Chondrocyte (in vitro differentiated cells): ENCODE measurements at regions not wholly inside any gene's neighbourhood (a gene's known extent, or its start where the extent isn't known, plus 50 kb on each side); places are given as distances from the start of the nearest gene placed in this dataset.

Experiments used
- DNase-seq: peaks from one replicate; pipeline ENCODE4 v3.0.0; 2021; ENCODE audit warnings: mixed read lengths, low spot score
- H3K27ac Mint-ChIP-seq: one replicate; pipeline ENCODE4 v1.8.0; 2021; ENCODE audit warnings: mild to moderate bottlenecking, moderate library complexity, mixed read lengths; ENCODE audit not compliant: unreplicated experiment
- H3K27me3 Mint-ChIP-seq: 2 replicates; pipeline ENCODE4 v1.8.0; 2021; ENCODE audit warnings: low read depth, mixed read lengths
- H3K36me3 Mint-ChIP-seq: 2 replicates; pipeline ENCODE4 v1.8.0; 2021; ENCODE audit warnings: low read depth, mixed read lengths
- H3K4me1 Mint-ChIP-seq: 2 replicates; pipeline ENCODE4 v1.8.0; 2021; ENCODE audit warnings: low read depth, mild to moderate bottlenecking, mixed read lengths
- H3K4me3 Mint-ChIP-seq: one replicate; pipeline ENCODE4 v1.8.0; 2021; ENCODE audit warnings: mild to moderate bottlenecking, moderate library complexity, mixed read lengths; ENCODE audit not compliant: unreplicated experiment
- H3K9me3 Mint-ChIP-seq: 2 replicates; pipeline ENCODE4 v1.8.0; 2021; ENCODE audit warnings: low read depth, mixed read lengths
- TF ChIP-seq, protein P1 (sequence below): fragments of 200-600 bp; sonication (generic); IDR thresholded peaks from 2 replicates; pipeline ENCODE4 v1.5.0; 2021; ENCODE audit warnings: antibody characterized with exemption, mild to moderate bottlenecking, moderate library complexity

DNA sequence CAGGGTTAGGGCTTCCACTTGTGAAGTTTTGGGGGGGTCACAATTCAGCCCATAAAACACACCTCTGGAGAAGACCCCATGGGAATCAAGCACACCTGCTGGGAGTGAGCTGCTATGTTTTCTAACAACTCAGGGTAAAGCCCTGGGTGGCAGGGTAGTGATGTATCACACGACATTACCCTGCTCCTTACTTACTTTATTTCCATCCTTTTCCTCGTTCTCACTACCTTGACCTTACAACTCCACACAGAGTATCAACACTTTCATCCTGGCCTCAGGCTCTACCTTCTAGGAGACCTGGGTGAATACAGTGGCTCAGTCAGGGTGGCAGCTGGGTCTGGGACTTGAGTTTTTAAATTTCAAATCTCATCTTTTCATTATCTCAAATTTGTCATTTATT lies 290.3 kb downstream of the CYRIA start:
- H3K4me3 Mint-ChIP-seq, result no peak overlapping the region
- peaks cover 8% of the 10 kb centered on the region for H3K9me3 Mint-ChIP-seq
- peaks cover 2% of the 10 kb centered on the region for H3K27me3 Mint-ChIP-seq
- no peak overlapping the region for H3K27ac Mint-ChIP-seq
- no peaks in the 10 kb centered on the region for H3K36me3 Mint-ChIP-seq
- no peak for DNase-seq
- no peaks in the 10 kb centered on the region for H3K4me1 Mint-ChIP-seq
- TF ChIP-seq, protein P1, sequence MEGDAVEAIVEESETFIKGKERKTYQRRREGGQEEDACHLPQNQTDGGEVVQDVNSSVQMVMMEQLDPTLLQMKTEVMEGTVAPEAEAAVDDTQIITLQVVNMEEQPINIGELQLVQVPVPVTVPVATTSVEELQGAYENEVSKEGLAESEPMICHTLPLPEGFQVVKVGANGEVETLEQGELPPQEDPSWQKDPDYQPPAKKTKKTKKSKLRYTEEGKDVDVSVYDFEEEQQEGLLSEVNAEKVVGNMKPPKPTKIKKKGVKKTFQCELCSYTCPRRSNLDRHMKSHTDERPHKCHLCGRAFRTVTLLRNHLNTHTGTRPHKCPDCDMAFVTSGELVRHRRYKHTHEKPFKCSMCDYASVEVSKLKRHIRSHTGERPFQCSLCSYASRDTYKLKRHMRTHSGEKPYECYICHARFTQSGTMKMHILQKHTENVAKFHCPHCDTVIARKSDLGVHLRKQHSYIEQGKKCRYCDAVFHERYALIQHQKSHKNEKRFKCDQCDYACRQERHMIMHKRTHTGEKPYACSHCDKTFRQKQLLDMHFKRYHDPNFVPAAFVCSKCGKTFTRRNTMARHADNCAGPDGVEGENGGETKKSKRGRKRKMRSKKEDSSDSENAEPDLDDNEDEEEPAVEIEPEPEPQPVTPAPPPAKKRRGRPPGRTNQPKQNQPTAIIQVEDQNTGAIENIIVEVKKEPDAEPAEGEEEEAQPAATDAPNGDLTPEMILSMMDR, result no peak

DNA sequence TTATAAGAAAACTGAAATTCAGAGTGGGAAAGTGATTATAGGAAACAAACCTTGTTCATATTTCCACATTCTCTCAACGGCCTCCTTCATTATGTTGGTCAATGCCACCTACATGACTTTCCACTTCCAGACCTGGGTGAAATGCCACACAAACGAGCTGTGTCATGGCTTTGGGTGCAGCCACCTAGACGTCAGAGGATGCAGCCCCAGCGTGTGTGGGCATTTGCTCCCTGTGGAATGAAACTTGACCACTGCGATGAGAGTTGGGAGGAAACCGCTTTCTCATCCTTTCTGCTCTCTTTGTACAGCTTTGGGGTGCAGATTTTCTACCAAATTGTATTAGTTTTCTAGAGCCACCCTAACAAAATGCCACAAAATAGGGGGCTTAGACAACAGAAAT lies 291.0 kb downstream of the CYRIA start:
- DNase-seq, result no peak
- no peak overlapping the region for H3K27ac Mint-ChIP-seq
- no peaks in the 10 kb centered on the region for H3K36me3 Mint-ChIP-seq
- H3K9me3 Mint-ChIP-seq, result peaks cover 8% of the 10 kb centered on the region
- H3K27me3 Mint-ChIP-seq, result peaks cover 2% of the 10 kb centered on the region
- no peaks in the 10 kb centered on the region for H3K4me1 Mint-ChIP-seq
- TF ChIP-seq, protein P1, result no peak
- no peak overlapping the region for H3K4me3 Mint-ChIP-seq

DNA sequence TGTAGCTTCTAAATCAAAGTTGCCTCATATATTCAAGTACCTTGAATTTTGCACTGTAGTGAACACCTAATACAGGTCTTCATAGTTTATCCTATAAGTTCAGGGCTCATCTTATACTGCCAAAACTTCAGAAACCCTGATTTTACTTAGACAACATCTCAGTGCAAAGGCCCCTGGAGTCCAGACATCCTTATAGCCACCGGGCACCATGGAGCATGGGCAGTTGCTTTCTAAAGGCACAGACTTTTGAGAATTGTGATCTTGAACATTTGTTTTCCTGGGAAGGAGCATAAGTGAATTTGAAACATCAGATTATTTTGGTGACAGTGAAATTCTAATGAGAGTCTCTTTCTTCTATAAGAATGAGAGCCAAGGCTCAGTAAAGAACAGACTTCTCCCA lies 292.3 kb downstream of the CYRIA start:
- Mint-ChIP-seq H3K36me3 (no peaks in the 10 kb centered on the region), H3K4me1 (no peaks in the 10 kb centered on the region), H3K9me3 (peaks cover 8% of the 10 kb centered on the region), H3K27me3 (peaks cover 2% of the 10 kb centered on the region), H3K4me3 (no peak overlapping the region), H3K27ac (no peak overlapping the region)
- DNase-seq, result no peak
- TF ChIP-seq, protein P1, result no peak

DNA sequence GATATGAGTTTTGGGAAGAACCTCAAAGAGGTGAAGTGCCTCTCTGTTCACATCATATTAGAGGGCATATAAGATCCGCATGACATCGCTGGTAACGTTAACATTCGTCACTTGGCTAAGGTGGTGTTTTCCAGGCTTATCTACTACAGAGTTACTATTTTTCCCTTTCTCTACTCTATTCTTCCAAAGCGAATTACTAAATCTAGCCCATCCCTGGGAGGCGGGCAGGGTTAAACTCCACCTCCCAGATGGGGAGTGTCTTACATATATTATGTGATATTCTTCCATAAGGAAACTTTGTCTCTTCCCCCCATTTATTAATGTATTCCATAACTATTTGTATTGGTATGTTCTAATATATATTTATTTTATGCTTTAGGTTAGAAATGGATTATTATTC lies 293.9 kb downstream of the CYRIA start:
- peaks cover 2% of the 10 kb centered on the region for H3K27me3 Mint-ChIP-seq

DNA sequence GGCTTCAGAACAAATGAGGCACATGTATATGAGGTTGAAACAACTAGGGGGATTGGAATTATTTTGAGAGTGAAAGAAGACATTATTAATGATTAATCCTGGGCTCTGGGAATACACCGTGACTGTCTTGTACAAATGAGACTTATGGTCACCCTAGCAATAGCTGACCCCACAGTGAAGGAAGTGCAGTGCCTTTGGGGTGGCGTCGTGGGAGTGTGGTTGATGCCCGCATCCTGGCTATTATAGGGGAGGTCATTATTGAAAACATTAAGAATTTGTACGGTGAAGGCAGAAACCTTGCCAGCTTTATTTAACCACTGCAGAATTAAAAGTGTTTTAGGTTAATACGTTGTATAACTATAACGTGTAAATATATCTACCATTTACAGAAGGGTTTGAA lies 296.7 kb downstream of the CYRIA start:
- TF ChIP-seq, protein P1, result no peak
- Mint-ChIP-seq H3K27me3 (peaks cover 2% of the 10 kb centered on the region), H3K4me3 (no peak overlapping the region), H3K36me3 (no peaks in the 10 kb centered on the region), H3K4me1 (no peaks in the 10 kb centered on the region), H3K9me3 (peaks cover 8% of the 10 kb centered on the region), H3K27ac (no peak overlapping the region)
- no peak for DNase-seq

More for the DNA sequence above, 293.9 kb downstream of the CYRIA start:
- TF ChIP-seq, protein P1, result no peak
- Mint-ChIP-seq H3K4me1 (no peaks in the 10 kb centered on the region), H3K9me3 (peaks cover 8% of the 10 kb centered on the region), H3K27ac (no peak overlapping the region), H3K36me3 (no peaks in the 10 kb centered on the region), H3K4me3 (no peak overlapping the region)
- no peak for DNase-seq
